Upper lobe of left lung (tissue), 4 donors: ENCODE measurements at regions not wholly inside any gene's neighbourhood (a gene's known extent, or its start where the extent isn't known, plus 50 kb on each side); places are given as distances from the start of the nearest gene placed in this dataset.

Source experiments
- EP300 ChIP-seq, 4 donors: sonication (generic); formaldehyde crosslinking; IDR thresholded peaks; one replicate each; pipeline ENCODE4 v1.5.1; 2017; ENCODE audit warnings: antibody characterized with exemption in 4 of 4, control low read depth in 2 of 4
- POLR2A ChIP-seq, 4 donors: fragments of 450-650 bp; IDR thresholded peaks; one replicate each; pipeline ENCODE4 v1.5.1; 2016 to 2017; ENCODE audit warnings: antibody characterized with exemption in 4 of 4, mild to moderate bottlenecking in 2 of 4
- POLR2AphosphoS5 ChIP-seq, 2 donors: sonication (generic); formaldehyde crosslinking; IDR thresholded peaks; one replicate each; pipeline ENCODE4 v1.5.1; 2017; ENCODE audit warnings: antibody characterized with exemption in 2 of 2
- TF ChIP-seq, protein P1 (sequence below), 6 experiments: fragments of 450-650 bp in 4 of 6; fragments of 200-600 bp in 2 of 6; sonication (generic) in 2 of 6; IDR thresholded peaks; one replicate each; pipeline ENCODE4 v1.5.1; 2016 to 2019; ENCODE audit warnings: antibody characterized with exemption in 6 of 6

DNA sequence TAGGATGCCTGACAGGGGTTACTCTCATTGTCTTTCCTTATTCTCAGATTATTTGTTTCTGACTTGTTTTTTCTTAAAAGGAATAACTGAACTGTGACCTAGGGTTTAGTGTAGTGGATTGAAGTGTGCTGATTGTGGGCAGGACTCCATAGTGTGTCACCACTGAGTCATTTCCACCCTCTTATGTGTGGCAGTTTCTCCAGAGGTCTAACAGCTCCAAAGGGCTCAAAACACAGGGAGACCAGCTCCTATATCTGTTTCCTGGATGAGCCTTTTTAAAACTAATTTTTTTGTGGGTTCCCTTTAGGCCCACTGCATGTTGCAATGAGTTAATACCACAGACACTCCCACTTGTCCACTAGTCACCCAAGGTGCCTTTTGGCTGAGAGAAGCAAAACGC, 951.1 kb upstream of the ADGRB3 start:
- TF ChIP-seq, protein P1, sequence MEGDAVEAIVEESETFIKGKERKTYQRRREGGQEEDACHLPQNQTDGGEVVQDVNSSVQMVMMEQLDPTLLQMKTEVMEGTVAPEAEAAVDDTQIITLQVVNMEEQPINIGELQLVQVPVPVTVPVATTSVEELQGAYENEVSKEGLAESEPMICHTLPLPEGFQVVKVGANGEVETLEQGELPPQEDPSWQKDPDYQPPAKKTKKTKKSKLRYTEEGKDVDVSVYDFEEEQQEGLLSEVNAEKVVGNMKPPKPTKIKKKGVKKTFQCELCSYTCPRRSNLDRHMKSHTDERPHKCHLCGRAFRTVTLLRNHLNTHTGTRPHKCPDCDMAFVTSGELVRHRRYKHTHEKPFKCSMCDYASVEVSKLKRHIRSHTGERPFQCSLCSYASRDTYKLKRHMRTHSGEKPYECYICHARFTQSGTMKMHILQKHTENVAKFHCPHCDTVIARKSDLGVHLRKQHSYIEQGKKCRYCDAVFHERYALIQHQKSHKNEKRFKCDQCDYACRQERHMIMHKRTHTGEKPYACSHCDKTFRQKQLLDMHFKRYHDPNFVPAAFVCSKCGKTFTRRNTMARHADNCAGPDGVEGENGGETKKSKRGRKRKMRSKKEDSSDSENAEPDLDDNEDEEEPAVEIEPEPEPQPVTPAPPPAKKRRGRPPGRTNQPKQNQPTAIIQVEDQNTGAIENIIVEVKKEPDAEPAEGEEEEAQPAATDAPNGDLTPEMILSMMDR (IDR thresholded peaks at IDR 0.05): no peak
- no peak for TF ChIP-seq POLR2AphosphoS5 (IDR thresholded peaks at IDR 0.05)
- TF ChIP-seq POLR2A (IDR thresholded peaks at IDR 0.05): no peak
- no peak for TF ChIP-seq EP300 (IDR thresholded peaks at IDR 0.05)
